ENCODE measurements at regions not wholly inside any gene's neighbourhood (a gene's known extent, or its start where the extent isn't known, plus 50 kb on each side); places are given as distances from the start of the nearest gene placed in this dataset.

DNA sequence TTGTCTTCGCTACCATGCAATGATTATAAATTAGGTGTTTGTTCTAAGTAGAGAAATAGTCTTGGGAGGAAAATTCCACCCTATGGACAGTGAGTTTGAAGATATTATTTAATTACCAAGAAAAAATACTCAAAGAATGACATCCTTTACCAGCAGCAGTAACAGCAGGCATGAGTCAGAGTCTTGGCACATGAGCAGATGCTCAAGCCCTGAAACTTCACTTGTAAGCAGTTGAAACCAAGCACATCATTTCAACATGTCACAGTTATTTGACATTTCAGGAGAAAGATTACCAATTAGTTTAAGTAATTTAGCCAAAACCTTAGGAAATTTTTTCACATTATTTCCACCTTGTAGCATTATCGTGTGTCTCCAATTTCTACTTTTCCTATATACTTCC is 99.2 kb downstream of the C12orf50 start:
- TF ChIP-seq, protein P1, sequence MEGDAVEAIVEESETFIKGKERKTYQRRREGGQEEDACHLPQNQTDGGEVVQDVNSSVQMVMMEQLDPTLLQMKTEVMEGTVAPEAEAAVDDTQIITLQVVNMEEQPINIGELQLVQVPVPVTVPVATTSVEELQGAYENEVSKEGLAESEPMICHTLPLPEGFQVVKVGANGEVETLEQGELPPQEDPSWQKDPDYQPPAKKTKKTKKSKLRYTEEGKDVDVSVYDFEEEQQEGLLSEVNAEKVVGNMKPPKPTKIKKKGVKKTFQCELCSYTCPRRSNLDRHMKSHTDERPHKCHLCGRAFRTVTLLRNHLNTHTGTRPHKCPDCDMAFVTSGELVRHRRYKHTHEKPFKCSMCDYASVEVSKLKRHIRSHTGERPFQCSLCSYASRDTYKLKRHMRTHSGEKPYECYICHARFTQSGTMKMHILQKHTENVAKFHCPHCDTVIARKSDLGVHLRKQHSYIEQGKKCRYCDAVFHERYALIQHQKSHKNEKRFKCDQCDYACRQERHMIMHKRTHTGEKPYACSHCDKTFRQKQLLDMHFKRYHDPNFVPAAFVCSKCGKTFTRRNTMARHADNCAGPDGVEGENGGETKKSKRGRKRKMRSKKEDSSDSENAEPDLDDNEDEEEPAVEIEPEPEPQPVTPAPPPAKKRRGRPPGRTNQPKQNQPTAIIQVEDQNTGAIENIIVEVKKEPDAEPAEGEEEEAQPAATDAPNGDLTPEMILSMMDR (IDR thresholded peaks at IDR 0.05; ENCODE audit: borderline replicate concordance, insufficient read depth, low read depth, low read length): no peak
- H3K4me3 ChIP-seq (ENCODE audit: low read depth, low read length): no peak overlapping the region

DNA sequence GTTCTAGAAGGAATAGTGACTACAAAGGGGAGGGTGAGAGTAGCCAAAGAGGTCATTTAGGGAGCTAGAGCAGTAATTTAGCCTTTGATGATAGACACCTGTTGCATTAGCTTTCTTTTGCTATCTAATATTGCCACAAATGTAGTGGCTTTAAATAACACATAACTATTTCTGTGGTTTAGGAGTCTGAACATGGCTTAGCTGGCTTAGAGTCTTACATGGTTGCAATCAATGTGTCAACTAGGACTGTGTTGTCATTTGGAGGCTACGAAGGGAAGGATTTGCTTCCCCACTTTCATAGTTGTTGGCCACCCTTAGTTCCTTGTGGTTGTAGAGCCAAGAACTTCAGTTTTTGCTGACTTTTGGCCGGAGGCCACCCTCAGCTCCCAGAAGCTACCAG is 99.9 kb downstream of the C12orf50 start:
- TF ChIP-seq, protein P1 (IDR thresholded peaks at IDR 0.05; ENCODE audit: borderline replicate concordance, insufficient read depth, low read depth, low read length): no peak
- no peak overlapping the region for H3K4me3 ChIP-seq (ENCODE audit: low read depth, low read length)

DNA sequence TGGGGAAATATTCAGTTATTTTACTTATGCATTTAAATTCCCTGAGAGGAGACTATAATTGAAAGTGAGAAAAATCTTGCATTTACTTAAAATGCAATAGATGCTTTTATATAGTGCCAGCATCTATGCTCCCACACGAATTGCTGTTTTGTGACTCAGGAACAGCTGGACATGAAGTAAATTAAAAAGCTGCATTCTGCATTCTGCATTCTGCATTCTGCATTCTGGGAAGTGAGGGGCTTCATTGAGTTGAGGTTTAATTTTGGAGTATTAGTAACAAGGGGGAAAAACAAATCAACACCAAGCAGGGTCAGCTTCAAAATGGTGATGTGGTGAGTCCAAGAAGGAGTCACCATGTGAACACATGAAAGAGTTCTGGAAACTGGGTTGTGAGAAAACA is 101.2 kb downstream of the C12orf50 start:
- TF ChIP-seq, protein P1 (IDR thresholded peaks at IDR 0.05; ENCODE audit: borderline replicate concordance, insufficient read depth, low read depth, low read length): no peak
- no peak overlapping the region for H3K4me3 ChIP-seq (ENCODE audit: low read depth, low read length)

DNA sequence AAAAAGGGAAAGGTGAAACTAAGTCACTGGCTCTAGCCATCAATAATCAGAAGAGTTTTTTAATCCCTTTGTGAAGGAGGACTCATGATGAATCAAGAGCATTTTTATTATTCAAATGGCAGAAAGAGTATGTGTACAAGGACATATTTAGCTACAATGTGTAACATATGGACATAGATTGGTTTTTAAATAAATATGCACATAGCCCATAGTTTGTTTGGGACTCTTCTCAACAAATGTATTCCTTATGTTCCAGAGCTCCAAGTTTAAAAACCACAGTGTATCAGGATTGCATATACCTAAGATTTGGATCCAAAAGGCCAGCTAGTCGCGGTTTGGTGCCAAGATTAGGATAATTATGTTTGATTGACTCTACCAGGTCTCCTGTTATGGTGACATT is 104.2 kb downstream of the C12orf50 start:
- TF ChIP-seq, protein P1 (IDR thresholded peaks at IDR 0.05; ENCODE audit: borderline replicate concordance, insufficient read depth, low read depth, low read length): no peak
- H3K4me3 ChIP-seq (ENCODE audit: low read depth, low read length): no peak overlapping the region

DNA sequence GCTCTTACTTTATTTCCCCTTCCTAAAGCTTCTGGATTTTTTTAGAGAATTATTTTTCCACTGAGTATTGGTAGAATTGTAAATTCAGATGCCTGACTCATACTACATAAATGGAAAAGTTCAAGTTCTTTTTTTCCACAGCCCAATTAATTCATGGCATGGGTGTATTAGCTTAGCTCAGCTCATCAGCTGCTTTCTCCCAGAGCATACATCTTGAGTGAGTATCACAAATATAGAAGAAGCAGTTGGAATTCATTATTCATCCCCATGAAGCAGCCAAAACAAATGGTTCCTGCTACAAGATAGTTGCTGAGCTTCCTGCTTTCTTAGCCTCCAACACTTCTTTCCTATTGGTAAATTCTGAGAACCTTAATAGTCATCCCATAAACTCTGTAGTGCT is 105.1 kb downstream of the C12orf50 start:
- no peak overlapping the region for H3K4me3 ChIP-seq (ENCODE audit: low read depth, low read length)
- TF ChIP-seq, protein P1 (IDR thresholded peaks at IDR 0.05; ENCODE audit: borderline replicate concordance, insufficient read depth, low read depth, low read length): no peak

DNA sequence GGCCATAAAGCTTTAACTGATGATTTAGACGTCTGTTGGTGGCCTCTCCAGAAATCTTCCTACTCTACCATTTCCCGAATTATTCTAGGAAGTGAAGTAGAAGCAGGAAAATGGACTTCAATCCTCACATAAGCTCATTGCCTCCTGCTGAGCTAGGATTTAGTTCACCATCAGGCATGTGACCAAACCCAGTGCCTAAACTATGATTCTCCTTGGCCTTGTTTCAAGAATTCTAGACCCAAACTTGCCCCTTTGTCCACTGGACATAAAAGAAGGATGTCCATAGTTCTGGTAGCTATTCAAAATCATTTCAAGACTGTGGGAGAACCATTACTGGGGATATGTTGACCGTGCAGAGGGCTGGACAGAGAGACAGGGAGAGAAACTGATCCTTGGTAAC is 105.8 kb downstream of the C12orf50 start:
- TF ChIP-seq, protein P1 (IDR thresholded peaks at IDR 0.05; ENCODE audit: borderline replicate concordance, insufficient read depth, low read depth, low read length): no peak
- H3K4me3 ChIP-seq (ENCODE audit: low read depth, low read length): no peak overlapping the region

DNA sequence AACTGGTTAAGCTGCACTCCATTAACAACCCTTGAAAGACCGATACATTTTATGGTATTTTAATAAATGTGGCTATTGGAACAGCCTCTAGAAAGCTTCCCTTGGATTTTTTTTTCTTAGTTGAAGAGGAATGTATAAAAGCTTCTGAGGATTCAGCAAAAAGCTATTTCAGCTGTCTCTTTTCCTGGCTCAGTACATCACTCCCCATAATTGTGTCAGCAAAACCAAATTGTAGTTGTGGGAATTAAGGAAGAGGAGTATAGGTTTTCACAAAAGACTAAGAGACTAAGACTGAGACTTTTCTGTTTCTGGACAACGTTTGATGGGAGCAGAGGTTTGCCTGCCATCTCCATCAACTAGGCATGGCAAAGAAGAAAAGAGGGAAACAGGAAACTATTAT is 106.5 kb downstream of the C12orf50 start:
- no peak overlapping the region for H3K4me3 ChIP-seq (ENCODE audit: low read depth, low read length)
- TF ChIP-seq, protein P1 (IDR thresholded peaks at IDR 0.05; ENCODE audit: borderline replicate concordance, insufficient read depth, low read depth, low read length): no peak

Data from GM12875 (cell line).